Activated CD4-positive, alpha-beta T cell treated with anti-CD3 and anti-CD28 coated beads, Interleukin-2, amount 50 U/mL, for 1 hour (primary cell): ENCODE measurements at regions not wholly inside any gene's neighbourhood (a gene's known extent, or its start where the extent isn't known, plus 50 kb on each side); places are given as distances from the start of the nearest gene placed in this dataset.
"Not testable (repeated sequence)": the region's sequence is repeated elsewhere in the genome, so short reads cannot be mapped to it uniquely, and the experiment has no call there.

Experiments
- DNase-seq: peaks from one replicate; pipeline ENCODE4 v3.0.0-alpha.2; 2020

- DNase-seq: no peak
Observed at GRCh38 chr17:14454746-14455145, 153.9 kb downstream of the HS3ST3B1 start.

- DNase-seq: no peak
Observed at GRCh38 chr17:14452856-14453255, 152.0 kb downstream of the HS3ST3B1 start.

GRCh38 chr17:14451729-14452191 lies 150.9 kb downstream of the HS3ST3B1 start:
- DNase-seq: no peak

- no peak for DNase-seq
Observed at GRCh38 chr17:14448818-14449217, 147.9 kb downstream of the HS3ST3B1 start.

GRCh38 chr17:14446825-14447224 lies 145.9 kb downstream of the HS3ST3B1 start:
- DNase-seq: no peak

GRCh38 chr17:14444915-14445314 lies 144.0 kb downstream of the HS3ST3B1 start:
- no peak for DNase-seq

GRCh38 chr17:14442798-14443528 lies 142.1 kb downstream of the HS3ST3B1 start:
- no peak for DNase-seq

GRCh38 chr17:14437176-14437575 lies 136.3 kb downstream of the HS3ST3B1 start:
- DNase-seq: no peak

- DNase-seq: no peak
Observed at GRCh38 chr17:14436266-14436665, 135.4 kb downstream of the HS3ST3B1 start.

- no peak for DNase-seq
Observed at GRCh38 chr17:14434506-14434905, 133.6 kb downstream of the HS3ST3B1 start.

GRCh38 chr17:14432079-14432478 lies 131.2 kb downstream of the HS3ST3B1 start:
- no peak for DNase-seq

GRCh38 chr17:14429084-14429483 lies 128.2 kb downstream of the HS3ST3B1 start:
- DNase-seq: no peak

GRCh38 chr17:14428648-14429029 lies 127.8 kb downstream of the HS3ST3B1 start:
- no peak for DNase-seq

- DNase-seq: peak; percentile 21
Observed at GRCh38 chr17:14427900-14428647, 127.2 kb downstream of the HS3ST3B1 start.

- DNase-seq: not testable (repeated sequence)
Observed at GRCh38 chr17:14423156-14423555, 122.3 kb downstream of the HS3ST3B1 start.

GRCh38 chr17:14417336-14417735 lies 116.5 kb downstream of the HS3ST3B1 start:
- no peak for DNase-seq

- no peak for DNase-seq
Observed at GRCh38 chr17:14409292-14409691, 108.4 kb downstream of the HS3ST3B1 start.

- no peak for DNase-seq
Observed at GRCh38 chr17:14407541-14407940, 106.7 kb downstream of the HS3ST3B1 start.

GRCh38 chr17:14405189-14405588 lies 104.3 kb downstream of the HS3ST3B1 start:
- no peak for DNase-seq
